H1 (cell line): ENCODE measurements at regions not wholly inside any gene's neighbourhood (a gene's known extent, or its start where the extent isn't known, plus 50 kb on each side); places are given as distances from the start of the nearest gene placed in this dataset.

Experiments used
- CTCF ChIA-PET: fragments of 300-600 bp; sonication (Branson Sonifier 250); formaldehyde crosslinking; loops from one replicate; lab custom pipeline; 2021; ENCODE audit not compliant: partially characterized antibody; lab: Charles Lee
- POLR2A ChIA-PET: fragments of 300-600 bp; sonication (Branson Sonifier 250); formaldehyde crosslinking; loops from one replicate; lab custom pipeline; 2021; ENCODE audit warnings: inconsistent platforms; ENCODE audit not compliant: partially characterized antibody; lab: Charles Lee
- DNase-seq, 2 experiments: peaks; one replicate each; pipeline versions ENCODE4 v3.0.0 to v3.0.0-alpha.2; 2010 to 2022; ENCODE audit warnings: low spot score in 2 of 2, low read depth in 1 of 2, mixed read lengths in 1 of 2
- FAIRE-seq: peaks from 2 replicates; lab custom pipeline; 2011; peaks lifted over from hg19 to GRCh38; lab: Jason Lieb, UNC
- H2AFZ ChIP-seq: 2 replicates; pipeline ENCODE4 v1.8.1; 2012; ENCODE audit warnings: low read length, inconsistent platforms
- H2AK5ac ChIP-seq: 2 replicates; pipeline ENCODE4 v1.6.1; 2013; ENCODE audit warnings: low read depth, low read length
- H2BK120ac ChIP-seq: replicated peaks from 2 replicates; pipeline ENCODE3; 2013; ENCODE audit warnings: low read depth, low read length, inconsistent platforms
- H2BK12ac ChIP-seq: 2 replicates; pipeline ENCODE4 v1.6.1; 2013; ENCODE audit warnings: low read depth, low read length
- H2BK15ac ChIP-seq: 2 replicates; pipeline ENCODE4 v1.6.1; 2013; ENCODE audit warnings: low read length
- H2BK20ac ChIP-seq: 2 replicates; pipeline ENCODE4 v1.6.1; 2013; ENCODE audit warnings: low read length
- H2BK5ac ChIP-seq: 2 replicates; pipeline ENCODE4 v1.6.1; 2013; ENCODE audit warnings: low read depth, low read length
- H3K14ac ChIP-seq: 2 replicates; pipeline ENCODE4 v1.6.1; 2013; ENCODE audit warnings: inconsistent platforms; ENCODE audit not compliant: insufficient read length
- H3K18ac ChIP-seq: 2 replicates; pipeline ENCODE4 v1.6.1; 2013; ENCODE audit warnings: low read length; ENCODE audit errors: extremely low read depth
- H3K23ac ChIP-seq: 2 replicates; pipeline ENCODE4 v1.6.1; 2013; ENCODE audit warnings: inconsistent platforms; ENCODE audit not compliant: insufficient read length
- H3K23me2 ChIP-seq: 2 replicates; pipeline ENCODE4 v1.6.1; 2013; ENCODE audit warnings: low read depth, low read length
- H3K27ac ChIP-seq: 2 replicates; pipeline ENCODE4 v1.6.1; 2011; ENCODE audit warnings: low read depth, low read length, inconsistent platforms
- H3K27me3 ChIP-seq, 4 experiments: replicated peaks in 1 of 4; 1 replicate in 1 of 4; 2 replicates in 3 of 4; pipeline versions ENCODE4 v1.6.1 to v1.8.1; 2011 to 2013; ENCODE audit warnings: low read length in 3 of 4, mild to moderate bottlenecking in 3 of 4, inconsistent platforms in 2 of 4, mixed read lengths in 2 of 4, moderate library complexity in 1 of 4; ENCODE audit not compliant: control insufficient read depth in 3 of 4, insufficient read depth in 3 of 4; ENCODE audit errors: extremely low read depth in 1 of 4
- H3K36me3 ChIP-seq, 4 experiments: 2 replicates each; pipeline versions ENCODE4 v1.6.1 to v1.8.1; 2011 to 2013; ENCODE audit warnings: mild to moderate bottlenecking in 4 of 4, low read length in 3 of 4, moderate library complexity in 2 of 4, control low read depth in 1 of 4, inconsistent platforms in 1 of 4; ENCODE audit not compliant: insufficient read depth in 4 of 4, control insufficient read depth in 2 of 4
- H3K4ac ChIP-seq: replicated peaks from 2 replicates; pipeline ENCODE3; 2013; ENCODE audit warnings: low read length, low read depth, mixed read lengths, inconsistent platforms; ENCODE audit not compliant: insufficient read length
- H3K4me1 ChIP-seq, 4 experiments: replicated peaks in 1 of 4; 1 replicate in 1 of 4; 2 replicates in 3 of 4; pipeline versions ENCODE4 v1.6.1 to v1.8.1; 2011 to 2013; ENCODE audit warnings: low read length in 3 of 4, inconsistent platforms in 2 of 4, mixed read lengths in 1 of 4; ENCODE audit not compliant: insufficient read depth in 4 of 4, control insufficient read depth in 3 of 4
- H3K4me2 ChIP-seq, 2 experiments: 2 replicates each; pipeline versions ENCODE4 v1.6.1 to v1.8.1; 2011 to 2013; ENCODE audit warnings: low read depth in 2 of 2, low read length in 2 of 2, control low read depth in 1 of 2, inconsistent platforms in 1 of 2, mild to moderate bottlenecking in 1 of 2; ENCODE audit not compliant: insufficient read depth in 1 of 2
- H3K4me3 ChIP-seq, 4 experiments: fragments of 200-600, 300-600 bp in 1 of 4; sonication (generic), shearing (Covaris generic), sonication (Bioruptor Twin) in 1 of 4; 2 replicates each; pipeline versions ENCODE4 v1.5.1 to v1.8.1; 2011 to 2016; ENCODE audit warnings: low read length in 4 of 4, low read depth in 3 of 4, control low read depth in 2 of 4, inconsistent platforms in 2 of 4, mild to moderate bottlenecking in 2 of 4, mixed read lengths in 1 of 4, moderate library complexity in 1 of 4; ENCODE audit not compliant: insufficient read depth in 2 of 4; ENCODE audit errors: extremely low read depth in 1 of 4
- H3K56ac ChIP-seq: replicated peaks from 2 replicates; pipeline ENCODE3; 2013; ENCODE audit warnings: low read depth, mild to moderate bottlenecking, mixed read lengths, low read length, inconsistent platforms; ENCODE audit not compliant: insufficient read length
- H3K79me1 ChIP-seq: 2 replicates; pipeline ENCODE4 v1.6.1; 2013; ENCODE audit warnings: low read depth, low read length, control low read depth
- H3K79me2 ChIP-seq, 2 experiments: 2 replicates each; pipeline versions ENCODE4 v1.6.1 to v1.8.1; 2012 to 2013; ENCODE audit warnings: low read length in 2 of 2, mild to moderate bottlenecking in 2 of 2, inconsistent platforms in 1 of 2; ENCODE audit not compliant: insufficient read depth in 2 of 2, control insufficient read depth in 1 of 2
- H3K9ac ChIP-seq, 4 experiments: replicated peaks in 1 of 4; 1 replicate in 1 of 4; 2 replicates in 3 of 4; pipeline versions ENCODE4 v1.6.1 to v1.8.1; 2011 to 2013; ENCODE audit warnings: low read depth in 3 of 4, low read length in 3 of 4, control low read depth in 2 of 4, mild to moderate bottlenecking in 2 of 4, moderate library complexity in 2 of 4, inconsistent platforms in 1 of 4; ENCODE audit errors: extremely low read depth in 1 of 4
- H3K9me3 ChIP-seq, 2 experiments: 2 replicates each; pipeline versions ENCODE4 v1.6.1 to v1.8.1; 2012 to 2013; ENCODE audit warnings: mild to moderate bottlenecking in 2 of 2, moderate library complexity in 2 of 2, control low read depth in 1 of 2, inconsistent platforms in 1 of 2, low read depth in 1 of 2, low read length in 1 of 2, mixed read lengths in 1 of 2; ENCODE audit not compliant: insufficient read depth in 2 of 2
- H4K20me1 ChIP-seq, 2 experiments: replicated peaks in 1 of 2; 2 replicates each; pipeline versions ENCODE3 to v1.8.1; 2011 to 2013; ENCODE audit warnings: inconsistent platforms in 2 of 2, low read length in 2 of 2, mild to moderate bottlenecking in 1 of 2; ENCODE audit not compliant: insufficient read depth in 2 of 2, control insufficient read depth in 1 of 2
- H4K5ac ChIP-seq: 2 replicates; pipeline ENCODE4 v1.6.1; 2013; ENCODE audit warnings: low read length, low read depth, mixed read lengths, inconsistent platforms; ENCODE audit not compliant: insufficient read length
- H4K8ac ChIP-seq: 2 replicates; pipeline ENCODE4 v1.8.0; 2013; ENCODE audit warnings: mild to moderate bottlenecking, moderate library complexity, low read length, inconsistent platforms; ENCODE audit not compliant: insufficient read depth; ENCODE audit errors: extremely low read depth
- H4K91ac ChIP-seq: replicated peaks from 2 replicates; pipeline ENCODE3; 2013; ENCODE audit warnings: low read length, mixed read lengths, inconsistent platforms; ENCODE audit not compliant: insufficient read length
- ATF2 ChIP-seq: IDR thresholded peaks from 2 replicates; pipeline ENCODE4 v1.6.1; 2012; ENCODE audit warnings: low read length, inconsistent platforms
- BACH1 ChIP-seq: IDR thresholded peaks from 2 replicates; pipeline ENCODE4 v1.6.1; 2012; ENCODE audit warnings: low read length, improper control_type of control experiment
- CBX5 ChIP-seq: fragments of 300-800, 300-1000 bp; sonication (generic); IDR thresholded peaks from 2 replicates; pipeline ENCODE4 v1.7.1; 2016; ENCODE audit warnings: antibody characterized with exemption, low read length, low read depth
- CHD2 ChIP-seq: IDR thresholded peaks from 2 replicates; pipeline ENCODE4 v1.6.1; 2012; ENCODE audit warnings: low read length, improper control_type of control experiment
- E2F6 ChIP-seq: IDR thresholded peaks from 2 replicates; pipeline ENCODE4 v1.6.1; 2012; ENCODE audit warnings: inconsistent platforms
- EGR1 ChIP-seq: IDR thresholded peaks from 2 replicates; pipeline ENCODE4 v1.6.1; 2011; ENCODE audit warnings: low read depth, low read length, borderline replicate concordance
- EP300 ChIP-seq, 2 experiments: IDR thresholded peaks; 1 replicate in 1 of 2; 2 replicates in 1 of 2; pipeline ENCODE4 v1.6.1; 2011 to 2012; ENCODE audit warnings: low read depth in 2 of 2, low read length in 2 of 2, mild to moderate bottlenecking in 2 of 2, borderline replicate concordance in 1 of 2, inconsistent platforms in 1 of 2, moderate library complexity in 1 of 2
- HDAC2 ChIP-seq, 2 experiments: fragments of 300-600 bp in 1 of 2; sonication (generic) in 1 of 2; IDR thresholded peaks; 2 replicates each; pipeline ENCODE4 v1.6.1; 2011 to 2012; ENCODE audit warnings: low read depth in 2 of 2, low read length in 2 of 2, mild to moderate bottlenecking in 2 of 2, moderate library complexity in 2 of 2, borderline replicate concordance in 1 of 2, inconsistent platforms in 1 of 2
- KDM1A ChIP-seq: fragments of 200-600, 300-600 bp; sonication (generic); IDR thresholded peaks from 2 replicates; pipeline ENCODE4 v1.7.1; 2016; ENCODE audit warnings: mild to moderate bottlenecking, low read length, borderline replicate concordance
- SP1 ChIP-seq: IDR thresholded peaks from 2 replicates; pipeline ENCODE4 v1.6.1; 2011; ENCODE audit warnings: low read depth, low read length
- SP2 ChIP-seq: IDR thresholded peaks from 2 replicates; pipeline ENCODE4 v1.6.1; 2012; ENCODE audit warnings: mild to moderate bottlenecking, low read length, inconsistent platforms
- SRF ChIP-seq: IDR thresholded peaks from 2 replicates; pipeline ENCODE4 v1.6.1; 2011; ENCODE audit warnings: mild to moderate bottlenecking, low read depth, low read length, moderate library complexity
- TAF1 ChIP-seq: IDR thresholded peaks from 2 replicates; pipeline ENCODE4 v1.6.1; 2011; ENCODE audit warnings: mild to moderate bottlenecking, low read depth, low read length
- WGBS, 2 experiments: shearing (Covaris generic) in 1 of 2; methylation state at CpG; one replicate each; pipeline versions ENCODE4 v1.1.6 to v1.1.7; 2013 to 2015; ENCODE audit warnings: low lambda C conversion rate in 2 of 2, mixed read lengths in 2 of 2, inconsistent platforms in 1 of 2, low coverage in 1 of 2, missing lambda C conversion rate in 1 of 2; ENCODE audit not compliant: insufficient replicate concordance in 2 of 2, insufficient coverage in 1 of 2, insufficient read length in 1 of 2; ENCODE audit errors: extremely low coverage in 1 of 2, missing lambda C conversion rate in 1 of 2; 5-methylcytosine and 5-hydroxymethylcytosine counted together

- Histone ChIP-seq H2BK20ac (no peak overlapping the region), H3K56ac (no peak overlapping the region), H3K79me1 (no peaks in the 10 kb centered on the region), H2AK5ac (no peak overlapping the region), H2BK120ac (no peak overlapping the region), H2BK15ac (no peak overlapping the region), H3K23me2 (no peaks in the 10 kb centered on the region), H3K4me1 (no peaks in the 10 kb centered on the region), H4K8ac (no peak overlapping the region), H2BK12ac (no peak overlapping the region), H3K23ac (no peak overlapping the region), H3K9ac (no peak overlapping the region), H3K9me3 (no peaks in the 10 kb centered on the region), H2BK5ac (no peak overlapping the region), H2AFZ (no peak overlapping the region), H3K27me3 (no peaks in the 10 kb centered on the region), H3K4me2 (no peak overlapping the region), H3K36me3 (no peaks in the 10 kb centered on the region), H4K91ac (no peak overlapping the region), H4K20me1 (no peaks in the 10 kb centered on the region), H3K14ac (no peak overlapping the region), H3K27ac (no peak overlapping the region), H3K79me2 (no peaks in the 10 kb centered on the region), H3K4me3 (no peak overlapping the region), H4K5ac (no peak overlapping the region), H3K18ac (no peak overlapping the region), H3K4ac (no peak overlapping the region)
- FAIRE-seq (no peak), DNase-seq (no peak)
- ChIA-PET POLR2A (no interaction called here), CTCF (no interaction called here)
- TF ChIP-seq BACH1: no peak
- TF ChIP-seq ATF2: no peak
- no peak for TF ChIP-seq E2F6
- no peak for TF ChIP-seq CHD2
- no peak for TF ChIP-seq CBX5
- TF ChIP-seq KDM1A: no peak
- no peak for TF ChIP-seq SRF
- no peak for TF ChIP-seq EGR1
- TF ChIP-seq EP300 (IDR thresholded peaks at IDR 0.05; ENCODE audit: borderline replicate concordance in 1 of 2, low read depth in 2 of 2, low read length in 2 of 2): no peak
- TF ChIP-seq SP1: no peak
- TF ChIP-seq HDAC2 (IDR thresholded peaks at IDR 0.05; ENCODE audit: borderline replicate concordance in 1 of 2, low read depth in 2 of 2, low read length in 2 of 2): no peak
- TF ChIP-seq SP2: no peak
- no peak for TF ChIP-seq TAF1
- WGBS, 2 experiments: 94% methylated on average over 4 of the region's 4 CpGs; no CpG with 5 or more reads in 1 of the 2 experiments
These were observed 773.9 kb downstream of the NR2F1-AS1 start for GRCh38 chr5:92807085-92807484.
